ENCODE measurements at regions not wholly inside any gene's neighbourhood (a gene's known extent, or its start where the extent isn't known, plus 50 kb on each side); places are given as distances from the start of the nearest gene placed in this dataset.

- 0% methylated on average over 10 of the region's 12 CpGs for WGBS (ENCODE audit: insufficient coverage, low coverage, missing lambda C conversion rate)
- FAIRE-seq (no peak), DNase-seq (ENCODE audit: extremely low read depth in 1 of 4, low spot score in 3 of 4) (no peak), ATAC-seq (no peak)
- Histone ChIP-seq H3K9me3 (replicated peaks; ENCODE audit: control insufficient read depth, insufficient read depth, low read depth, low read length) (no peaks in the 10 kb centered on the region), H3K79me2 (ENCODE audit: control insufficient read depth, insufficient read depth, low read length) (no peaks in the 10 kb centered on the region), H3K4me1 (replicated peaks in 1 of 2; ENCODE audit: control insufficient read depth in 2 of 2, insufficient read depth in 2 of 2, low read length in 2 of 2) (no peaks in the 10 kb centered on the region), H3K4me2 (ENCODE audit: insufficient read depth, low read length) (no peak overlapping the region), H4K20me1 (replicated peaks; ENCODE audit: control insufficient read depth, insufficient read depth, low read length) (no peaks in the 10 kb centered on the region), H3K27me3 (ENCODE audit: control insufficient read depth in 2 of 2, insufficient read depth in 2 of 2, low read length in 2 of 2) (no peaks in the 10 kb centered on the region), H3K9ac (ENCODE audit: insufficient read depth in 1 of 2, low read depth in 2 of 2, low read length in 2 of 2) (no peak overlapping the region), H3K36me3 (ENCODE audit: control insufficient read depth, insufficient read depth, low read length) (no peaks in the 10 kb centered on the region), H2AFZ (ENCODE audit: low read depth, low read length) (no peak overlapping the region), H3K27ac (ENCODE audit: extremely low read depth, low read depth, low read length) (no peak overlapping the region), H3K9me1 (ENCODE audit: control insufficient read depth, insufficient read depth, low read length) (no peaks in the 10 kb centered on the region), H3K4me3 (no peak overlapping the region)
- ChIA-PET CTCF (ENCODE audit: low intra/inter-chr PET ratio) (no interaction called here), POLR2A (no interaction called here)
- intact Hi-C loops (cut with micrococcal nuclease) (no loop called here), in situ Hi-C loops (cut with MboI) (no loop called here)
- BruUV-seq (replicated peaks) = no TSS peak
- TF ChIP-seq ID3 (CRISPR knock-in tag; IDR thresholded peaks at IDR 0.05) = no peak
- TF ChIP-seq ID3 (tag; IDR thresholded peaks at IDR 0.05) = no peak
- no peak for TF ChIP-seq ZNF175 (CRISPR knock-in tag; IDR thresholded peaks at IDR 0.05; ENCODE audit: low read depth)
- TF ChIP-seq ZNF695 (CRISPR knock-in tag; IDR thresholded peaks at IDR 0.05) = no peak
- TF ChIP-seq PHF8 (IDR thresholded peaks at IDR 0.05; ENCODE audit: borderline replicate concordance, low read length) = no peak
- TF ChIP-seq MCM5 (IDR thresholded peaks at IDR 0.05; ENCODE audit: low read depth) = no peak
- no peak for TF ChIP-seq E2F1 (CRISPR knock-in tag; IDR thresholded peaks at IDR 0.05)
- no peak for TF ChIP-seq RREB1 (CRISPR knock-in tag; IDR thresholded peaks at IDR 0.05)
- TF ChIP-seq OTX1 (CRISPR knock-in tag; IDR thresholded peaks at IDR 0.05) = no peak
- no peak for TF ChIP-seq DPF2 (IDR thresholded peaks at IDR 0.05)
- TF ChIP-seq CREBBP (IDR thresholded peaks at IDR 0.05; ENCODE audit: low read depth, low read length) = no peak
- no peak for TF ChIP-seq BRD9 (IDR thresholded peaks at IDR 0.05; ENCODE audit: low read depth, partially characterized antibody)
- no peak for TF ChIP-seq ZNF274 (IDR thresholded peaks at IDR 0.05; ENCODE audit: borderline replicate concordance, low read depth, low read length)
- TF ChIP-seq ZFP1 (CRISPR knock-in tag; IDR thresholded peaks at IDR 0.05) = no peak
- no peak for TF ChIP-seq NUFIP1 (IDR thresholded peaks at IDR 0.05; ENCODE audit: partially characterized antibody)
- TF ChIP-seq BCOR (IDR thresholded peaks at IDR 0.05) = no peak
- no peak for TF ChIP-seq BHLHE40 (IDR thresholded peaks at IDR 0.05; ENCODE audit: low read length)
These were observed 546.8 kb downstream of the PRKD1 start for GRCh38 chr14:29380826-29381225.
